ENCODE measurements at regions not wholly inside any gene's neighbourhood (a gene's known extent, or its start where the extent isn't known, plus 50 kb on each side); places are given as distances from the start of the nearest gene placed in this dataset.

DNA sequence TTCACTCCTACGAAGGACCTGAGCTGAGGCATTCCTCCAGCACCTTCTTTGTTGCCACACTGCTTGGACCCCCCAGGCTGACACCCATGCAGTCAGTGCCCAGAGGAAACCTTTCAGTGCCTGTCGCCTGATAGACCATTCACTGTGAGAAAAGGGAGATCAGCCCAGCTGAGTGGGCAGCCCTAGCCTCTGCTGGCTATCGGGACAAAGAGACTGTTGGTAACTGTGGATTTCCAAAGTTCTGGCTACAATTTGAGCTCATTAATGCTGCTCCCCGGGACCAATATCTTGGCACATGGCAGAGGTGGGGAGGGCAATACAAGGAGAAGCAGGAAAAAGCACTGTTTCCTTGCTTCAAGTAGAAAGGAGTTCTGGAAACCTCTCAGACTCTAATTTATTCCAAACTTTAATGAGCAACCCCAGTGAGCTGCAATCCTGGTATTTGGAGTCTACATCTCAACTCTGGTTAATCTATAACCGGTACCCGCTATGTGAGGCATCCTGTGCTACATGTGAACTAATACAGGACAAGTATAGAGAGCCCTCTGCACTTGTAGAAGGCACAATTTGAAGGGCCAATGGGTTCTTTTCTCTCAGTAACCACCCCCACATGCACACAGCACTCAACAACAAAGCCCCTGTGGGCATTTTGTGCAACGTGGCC lies 200.7 kb upstream of the NCAM1 start:
- no peaks in the 10 kb centered on the region for H3K27me3 ChIP-seq (ENCODE audit: low read depth, low read length)
- H3K4me1 ChIP-seq (ENCODE audit: control insufficient read depth in 1 of 2, insufficient read depth in 2 of 2, low read length in 2 of 2), result no peaks in the 10 kb centered on the region
- H3K27ac ChIP-seq (ENCODE audit: low read length), result no peak overlapping the region
- H3K4me3 ChIP-seq (ENCODE audit: low read depth in 1 of 2, low read length in 2 of 2), result no peak overlapping the region
- no peaks in the 10 kb centered on the region for H3K9me3 ChIP-seq (ENCODE audit: control insufficient read depth in 1 of 2, low read length in 2 of 2)
- no peaks in the 10 kb centered on the region for H3K36me3 ChIP-seq (ENCODE audit: control insufficient read depth in 1 of 2, insufficient read depth in 2 of 2, low read length in 2 of 2)

DNA sequence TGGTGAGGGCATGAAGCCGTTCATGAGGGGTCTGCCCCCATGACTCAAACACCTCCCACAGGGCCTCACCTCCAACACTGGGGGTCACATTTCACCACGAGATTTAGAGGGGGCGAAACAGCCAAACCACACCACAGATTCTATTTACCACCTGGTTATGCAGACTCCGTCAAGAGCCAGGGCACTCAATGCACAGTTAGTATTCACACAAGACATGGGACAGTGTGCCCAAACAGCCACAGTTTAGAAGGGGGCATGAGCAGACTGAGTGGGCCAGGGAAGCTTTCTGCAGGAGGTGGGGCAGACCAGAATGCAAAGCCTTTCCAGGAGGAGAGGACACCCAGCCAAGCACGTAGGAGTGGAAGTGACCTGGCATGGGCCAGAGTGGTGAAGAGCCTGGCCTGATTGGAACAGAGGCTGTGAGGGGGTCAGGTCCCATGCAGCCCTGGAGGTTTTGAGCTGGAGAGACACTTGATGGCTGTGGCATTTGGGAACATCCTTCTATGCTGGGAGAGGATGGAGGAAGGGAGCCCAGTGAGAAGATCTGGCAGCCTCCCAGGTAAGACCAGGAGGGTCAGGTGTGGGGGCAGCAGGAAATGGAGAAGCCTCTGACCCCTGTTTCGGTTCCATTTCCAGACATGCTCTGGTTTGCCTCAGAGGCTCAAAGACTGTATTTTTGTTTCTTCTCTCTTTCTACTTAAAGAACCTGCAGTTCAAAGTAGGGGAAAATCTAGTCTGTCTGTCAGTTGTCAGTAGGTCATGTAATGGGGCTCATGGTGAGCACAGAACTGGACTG lies 199.1 kb upstream of the NCAM1 start:
- no peaks in the 10 kb centered on the region for H3K9me3 ChIP-seq (ENCODE audit: control insufficient read depth in 1 of 2, low read length in 2 of 2)

DNA sequence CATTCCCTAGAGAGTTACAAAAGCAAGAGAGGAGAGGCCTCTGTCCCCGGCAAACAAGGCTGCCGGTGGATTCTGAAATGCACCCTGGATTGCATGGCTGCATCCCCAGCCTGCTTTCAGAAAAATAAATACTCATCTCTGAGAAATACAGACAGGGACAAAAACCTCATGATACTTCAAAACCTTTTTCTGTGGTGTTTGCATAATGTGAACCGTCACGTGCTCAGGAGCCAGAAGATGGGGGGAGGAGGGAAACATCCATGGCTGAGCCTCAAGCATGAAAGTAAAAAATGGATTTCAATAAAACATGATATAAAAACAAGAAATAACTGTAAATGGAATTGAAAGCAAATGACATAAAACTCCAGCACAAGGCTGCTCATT lies 198.5 kb upstream of the NCAM1 start:
- Histone ChIP-seq H3K9me3 (ENCODE audit: control insufficient read depth in 1 of 2, low read length in 2 of 2) (no peaks in the 10 kb centered on the region), H3K4me1 (ENCODE audit: control insufficient read depth in 1 of 2, insufficient read depth in 2 of 2, low read length in 2 of 2) (no peaks in the 10 kb centered on the region), H3K27me3 (ENCODE audit: low read depth, low read length) (no peaks in the 10 kb centered on the region), H3K36me3 (ENCODE audit: control insufficient read depth in 1 of 2, insufficient read depth in 2 of 2, low read length in 2 of 2) (no peaks in the 10 kb centered on the region), H3K27ac (ENCODE audit: low read length) (no peak overlapping the region), H3K4me3 (ENCODE audit: low read depth in 1 of 2, low read length in 2 of 2) (no peak overlapping the region)

More for the DNA sequence above, 199.1 kb upstream of the NCAM1 start:
- H3K36me3 ChIP-seq (ENCODE audit: control insufficient read depth in 1 of 2, insufficient read depth in 2 of 2, low read length in 2 of 2), result no peaks in the 10 kb centered on the region
- H3K27ac ChIP-seq (ENCODE audit: low read length), result no peak overlapping the region
- H3K27me3 ChIP-seq (ENCODE audit: low read depth, low read length), result no peaks in the 10 kb centered on the region
- no peaks in the 10 kb centered on the region for H3K4me1 ChIP-seq (ENCODE audit: control insufficient read depth in 1 of 2, insufficient read depth in 2 of 2, low read length in 2 of 2)
- H3K4me3 ChIP-seq (ENCODE audit: low read depth in 1 of 2, low read length in 2 of 2), result no peak overlapping the region

DNA sequence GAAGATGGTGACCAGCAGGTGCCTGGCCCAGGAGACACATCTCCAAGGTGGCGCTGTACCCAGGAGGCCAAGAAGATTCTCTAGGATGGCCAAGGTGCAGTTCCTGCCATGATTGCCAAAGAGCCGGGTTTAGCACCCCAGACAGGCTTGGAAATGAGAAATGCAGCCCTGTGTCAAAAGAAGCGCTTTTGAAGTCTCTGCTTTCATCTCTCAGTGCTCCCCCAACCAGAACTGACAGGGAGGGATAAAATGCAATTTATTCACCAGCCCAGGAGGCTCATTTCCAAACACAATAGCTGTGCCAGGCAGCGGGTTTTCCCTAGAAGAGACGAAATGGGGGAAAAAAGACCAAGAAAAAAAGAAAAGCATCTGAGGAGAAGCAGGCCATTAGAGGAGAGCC lies 195.9 kb upstream of the NCAM1 start:
- no peak overlapping the region for H3K27ac ChIP-seq (ENCODE audit: low read length)
- no peaks in the 10 kb centered on the region for H3K36me3 ChIP-seq (ENCODE audit: control insufficient read depth in 1 of 2, insufficient read depth in 2 of 2, low read length in 2 of 2)
- H3K4me1 ChIP-seq (ENCODE audit: control insufficient read depth in 1 of 2, insufficient read depth in 2 of 2, low read length in 2 of 2), result no peaks in the 10 kb centered on the region
- H3K27me3 ChIP-seq (ENCODE audit: low read depth, low read length), result no peaks in the 10 kb centered on the region
- no peaks in the 10 kb centered on the region for H3K9me3 ChIP-seq (ENCODE audit: control insufficient read depth in 1 of 2, low read length in 2 of 2)
- no peak overlapping the region for H3K4me3 ChIP-seq (ENCODE audit: low read depth in 1 of 2, low read length in 2 of 2)

DNA sequence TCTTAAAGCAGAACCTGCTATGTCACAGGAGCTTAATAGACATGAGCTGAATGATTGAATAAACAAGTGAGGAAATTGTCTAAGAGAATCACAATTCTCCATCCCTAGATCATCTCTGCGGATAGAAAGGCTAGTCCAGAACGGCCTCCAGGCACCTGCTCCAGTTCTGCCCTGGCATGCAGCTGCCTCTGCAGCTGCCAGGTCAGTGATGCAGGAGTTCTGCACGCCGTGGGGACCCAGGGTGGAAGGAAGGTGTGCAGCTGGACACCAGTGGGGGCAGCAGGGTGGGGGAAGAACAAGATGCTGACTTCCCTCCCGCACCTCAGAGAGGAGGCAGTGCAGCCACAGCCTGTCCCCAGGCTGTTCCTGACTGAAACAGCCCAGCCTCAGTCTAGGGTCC lies 192.1 kb upstream of the NCAM1 start:
- no peak overlapping the region for H3K27ac ChIP-seq (ENCODE audit: low read length)
- H3K27me3 ChIP-seq (ENCODE audit: low read depth, low read length), result no peaks in the 10 kb centered on the region
- H3K9me3 ChIP-seq (ENCODE audit: control insufficient read depth in 1 of 2, low read length in 2 of 2), result no peaks in the 10 kb centered on the region
- H3K36me3 ChIP-seq (ENCODE audit: control insufficient read depth in 1 of 2, insufficient read depth in 2 of 2, low read length in 2 of 2), result no peaks in the 10 kb centered on the region
- no peaks in the 10 kb centered on the region for H3K4me1 ChIP-seq (ENCODE audit: control insufficient read depth in 1 of 2, insufficient read depth in 2 of 2, low read length in 2 of 2)
- no peak overlapping the region for H3K4me3 ChIP-seq (ENCODE audit: low read depth in 1 of 2, low read length in 2 of 2)

DNA sequence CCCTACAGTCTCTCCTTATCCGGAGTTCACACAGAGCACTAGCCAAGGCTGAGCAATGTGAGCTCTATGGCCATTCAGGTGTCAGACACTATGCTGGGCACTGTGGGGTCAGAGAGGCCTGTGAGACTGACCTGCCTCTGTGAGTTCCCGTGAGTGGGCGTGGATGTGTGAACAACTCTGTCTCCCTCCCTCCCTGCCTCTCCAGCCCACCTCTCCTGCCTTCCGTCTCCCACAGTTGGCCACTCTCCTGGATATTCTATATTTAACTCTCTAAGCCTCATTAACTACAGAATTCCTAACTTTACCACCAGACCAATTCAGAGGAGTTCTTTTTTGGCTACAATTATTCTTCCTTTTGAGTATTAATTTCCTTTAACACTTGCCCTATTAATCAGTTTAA lies 191.6 kb upstream of the NCAM1 start:
- Histone ChIP-seq H3K27me3 (ENCODE audit: low read depth, low read length) (no peaks in the 10 kb centered on the region), H3K27ac (ENCODE audit: low read length) (no peak overlapping the region), H3K4me3 (ENCODE audit: low read depth in 1 of 2, low read length in 2 of 2) (no peak overlapping the region), H3K36me3 (ENCODE audit: control insufficient read depth in 1 of 2, insufficient read depth in 2 of 2, low read length in 2 of 2) (no peaks in the 10 kb centered on the region), H3K9me3 (ENCODE audit: control insufficient read depth in 1 of 2, low read length in 2 of 2) (no peaks in the 10 kb centered on the region), H3K4me1 (ENCODE audit: control insufficient read depth in 1 of 2, insufficient read depth in 2 of 2, low read length in 2 of 2) (no peaks in the 10 kb centered on the region)

DNA sequence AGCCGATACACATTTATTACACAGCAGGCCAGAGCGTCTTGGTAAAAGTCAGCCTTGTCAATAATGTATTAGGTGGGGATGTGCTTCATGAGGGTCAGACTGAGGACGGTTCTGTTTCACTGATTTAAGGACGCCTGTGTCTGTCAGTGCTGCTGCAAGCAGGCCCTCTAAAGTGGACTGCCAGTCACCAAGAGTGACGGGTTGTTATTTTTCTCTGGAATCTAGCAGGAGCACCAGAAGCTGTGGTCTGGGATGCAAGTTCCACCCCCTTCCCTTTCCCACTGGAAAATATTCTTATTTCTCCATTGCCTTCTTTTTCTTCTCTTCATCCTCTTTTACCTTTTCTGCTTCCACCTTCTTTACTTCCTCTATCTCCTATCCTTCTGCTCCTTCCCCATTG lies 191.2 kb upstream of the NCAM1 start:
- Histone ChIP-seq H3K27me3 (ENCODE audit: low read depth, low read length) (no peaks in the 10 kb centered on the region), H3K4me3 (ENCODE audit: low read depth in 1 of 2, low read length in 2 of 2) (no peak overlapping the region), H3K4me1 (ENCODE audit: control insufficient read depth in 1 of 2, insufficient read depth in 2 of 2, low read length in 2 of 2) (no peaks in the 10 kb centered on the region), H3K27ac (ENCODE audit: low read length) (no peak overlapping the region), H3K9me3 (ENCODE audit: control insufficient read depth in 1 of 2, low read length in 2 of 2) (no peaks in the 10 kb centered on the region), H3K36me3 (ENCODE audit: control insufficient read depth in 1 of 2, insufficient read depth in 2 of 2, low read length in 2 of 2) (no peaks in the 10 kb centered on the region)

DNA sequence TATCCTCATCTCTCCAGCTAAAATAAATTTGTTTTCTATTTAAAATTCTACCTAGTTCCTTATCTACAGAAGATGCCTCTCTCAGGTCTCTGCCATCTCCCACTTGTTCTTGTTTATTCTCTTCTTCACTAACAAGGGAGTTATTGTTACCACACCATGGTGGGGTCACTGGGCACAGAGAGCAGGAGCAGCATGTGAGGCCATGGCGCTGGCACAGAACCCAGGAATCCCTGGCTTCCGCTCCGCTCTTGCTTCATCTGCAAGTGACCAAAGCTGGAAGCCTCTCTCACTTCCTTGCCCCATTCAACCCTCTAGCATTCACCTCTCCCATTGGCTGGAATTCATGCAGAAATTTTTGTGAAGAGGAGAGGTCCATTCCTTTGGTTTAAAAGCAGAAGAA lies 190.7 kb upstream of the NCAM1 start:
- H3K27me3 ChIP-seq (ENCODE audit: low read depth, low read length), result no peaks in the 10 kb centered on the region
- H3K4me1 ChIP-seq (ENCODE audit: control insufficient read depth in 1 of 2, insufficient read depth in 2 of 2, low read length in 2 of 2), result no peaks in the 10 kb centered on the region
- no peaks in the 10 kb centered on the region for H3K36me3 ChIP-seq (ENCODE audit: control insufficient read depth in 1 of 2, insufficient read depth in 2 of 2, low read length in 2 of 2)
- no peak overlapping the region for H3K4me3 ChIP-seq (ENCODE audit: low read depth in 1 of 2, low read length in 2 of 2)
- no peak overlapping the region for H3K27ac ChIP-seq (ENCODE audit: low read length)
- no peaks in the 10 kb centered on the region for H3K9me3 ChIP-seq (ENCODE audit: control insufficient read depth in 1 of 2, low read length in 2 of 2)

DNA sequence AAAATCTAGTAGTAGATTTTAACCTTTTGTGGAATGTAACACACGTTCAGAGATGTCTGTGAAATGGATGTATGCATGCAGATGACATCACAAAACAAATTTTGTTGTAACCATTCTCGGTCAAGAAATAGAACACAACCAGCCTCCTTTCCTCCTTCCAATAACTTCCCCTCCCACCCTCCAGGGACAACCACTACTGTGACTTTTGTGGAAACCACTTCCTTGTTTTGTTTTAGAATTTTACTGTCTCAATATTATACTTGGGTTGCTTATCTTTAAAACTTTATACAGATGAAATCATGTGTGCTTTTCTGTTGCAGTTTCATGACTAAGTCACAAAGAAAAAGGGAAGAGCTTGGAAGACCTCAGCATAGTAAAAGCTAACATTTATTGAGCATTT lies 189.4 kb upstream of the NCAM1 start:
- H3K4me1 ChIP-seq (ENCODE audit: control insufficient read depth in 1 of 2, insufficient read depth in 2 of 2, low read length in 2 of 2), result no peaks in the 10 kb centered on the region

DNA sequence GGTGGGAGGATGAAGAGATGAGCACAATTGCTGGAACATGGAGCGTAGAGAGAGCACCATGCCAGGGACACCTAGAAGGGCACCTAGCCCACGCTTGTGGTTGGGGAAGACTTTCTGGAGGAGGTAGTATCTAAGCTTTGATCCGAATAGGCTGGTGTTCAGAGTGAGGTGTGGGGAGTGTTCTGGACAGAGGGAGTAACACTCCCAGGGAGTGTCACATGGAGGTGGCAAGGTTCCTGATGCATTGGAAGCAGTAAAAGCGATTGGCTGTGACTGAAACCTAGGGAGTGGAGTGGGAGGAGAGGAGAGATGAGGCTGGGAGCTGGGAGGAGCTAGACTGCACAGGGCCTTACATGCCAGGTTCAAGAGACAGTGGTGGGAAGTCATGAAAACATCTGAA lies 188.0 kb upstream of the NCAM1 start:
- Histone ChIP-seq H3K4me1 (ENCODE audit: control insufficient read depth in 1 of 2, insufficient read depth in 2 of 2, low read length in 2 of 2) (no peaks in the 10 kb centered on the region), H3K27ac (ENCODE audit: low read length) (no peak overlapping the region), H3K9me3 (ENCODE audit: control insufficient read depth in 1 of 2, low read length in 2 of 2) (no peaks in the 10 kb centered on the region), H3K36me3 (ENCODE audit: control insufficient read depth in 1 of 2, insufficient read depth in 2 of 2, low read length in 2 of 2) (no peaks in the 10 kb centered on the region), H3K27me3 (ENCODE audit: low read depth, low read length) (no peaks in the 10 kb centered on the region), H3K4me3 (ENCODE audit: low read depth in 1 of 2, low read length in 2 of 2) (no peak overlapping the region)

More for the DNA sequence above, 189.4 kb upstream of the NCAM1 start:
- Histone ChIP-seq H3K4me3 (ENCODE audit: low read depth in 1 of 2, low read length in 2 of 2) (no peak overlapping the region), H3K27me3 (ENCODE audit: low read depth, low read length) (no peaks in the 10 kb centered on the region), H3K36me3 (ENCODE audit: control insufficient read depth in 1 of 2, insufficient read depth in 2 of 2, low read length in 2 of 2) (no peaks in the 10 kb centered on the region), H3K27ac (ENCODE audit: low read length) (no peak overlapping the region), H3K9me3 (ENCODE audit: control insufficient read depth in 1 of 2, low read length in 2 of 2) (no peaks in the 10 kb centered on the region)

DNA sequence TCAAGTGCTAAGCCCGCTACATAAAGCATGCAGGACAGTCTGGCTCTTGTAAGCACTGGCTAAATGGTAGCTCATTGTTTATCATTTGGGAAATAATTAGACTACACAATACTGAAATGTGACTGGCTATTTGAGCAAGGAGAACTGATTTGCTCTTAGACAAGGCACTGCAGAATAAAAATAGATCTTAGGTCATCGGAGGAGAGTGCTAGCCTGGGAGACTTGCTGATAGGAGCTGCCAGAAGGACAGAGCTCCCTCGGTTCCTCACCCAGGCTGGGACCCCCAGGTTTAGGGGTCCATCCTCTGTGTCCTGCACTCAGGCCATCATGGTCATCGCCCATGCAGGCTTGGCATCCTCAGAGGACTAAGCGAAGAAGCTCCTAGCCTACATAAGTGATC lies 184.4 kb upstream of the NCAM1 start:
- Histone ChIP-seq H3K27ac (ENCODE audit: low read length) (no peak overlapping the region), H3K36me3 (ENCODE audit: control insufficient read depth in 1 of 2, insufficient read depth in 2 of 2, low read length in 2 of 2) (no peaks in the 10 kb centered on the region), H3K27me3 (ENCODE audit: low read depth, low read length) (no peaks in the 10 kb centered on the region), H3K9me3 (ENCODE audit: control insufficient read depth in 1 of 2, low read length in 2 of 2) (no peaks in the 10 kb centered on the region), H3K4me3 (ENCODE audit: low read depth in 1 of 2, low read length in 2 of 2) (no peak overlapping the region), H3K4me1 (ENCODE audit: control insufficient read depth in 1 of 2, insufficient read depth in 2 of 2, low read length in 2 of 2) (no peaks in the 10 kb centered on the region)

All from muscle layer of duodenum (tissue), 2 donors.